ENCODE measurements at regions not wholly inside any gene's neighbourhood (a gene's known extent, or its start where the extent isn't known, plus 50 kb on each side); places are given as distances from the start of the nearest gene placed in this dataset.

- H3K9me3 ChIP-seq (ENCODE audit: control insufficient read depth, low read length): no peaks in the 10 kb centered on the region
- no peak for DNase-seq
- H3K4me1 ChIP-seq (ENCODE audit: control insufficient read depth, insufficient read depth, low read length, poor library complexity, severe bottlenecking): no peaks in the 10 kb centered on the region
- H3K27ac ChIP-seq (ENCODE audit: insufficient read depth, low read length, poor library complexity, severe bottlenecking): no peak overlapping the region
- H3K36me3 ChIP-seq (ENCODE audit: control insufficient read depth, insufficient read depth, low read length): no peaks in the 10 kb centered on the region
- H3K27me3 ChIP-seq (replicated peaks; ENCODE audit: control insufficient read depth, insufficient read depth, low read length, poor library complexity, severe bottlenecking): no peaks in the 10 kb centered on the region
- no peak overlapping the region for H3K4me3 ChIP-seq (ENCODE audit: insufficient read depth, low read depth, low read length, poor library complexity, severe bottlenecking)
These were observed 615.7 kb downstream of the TBL1XR1 start for GRCh38 chr3:176581589-176581988.

DNA sequence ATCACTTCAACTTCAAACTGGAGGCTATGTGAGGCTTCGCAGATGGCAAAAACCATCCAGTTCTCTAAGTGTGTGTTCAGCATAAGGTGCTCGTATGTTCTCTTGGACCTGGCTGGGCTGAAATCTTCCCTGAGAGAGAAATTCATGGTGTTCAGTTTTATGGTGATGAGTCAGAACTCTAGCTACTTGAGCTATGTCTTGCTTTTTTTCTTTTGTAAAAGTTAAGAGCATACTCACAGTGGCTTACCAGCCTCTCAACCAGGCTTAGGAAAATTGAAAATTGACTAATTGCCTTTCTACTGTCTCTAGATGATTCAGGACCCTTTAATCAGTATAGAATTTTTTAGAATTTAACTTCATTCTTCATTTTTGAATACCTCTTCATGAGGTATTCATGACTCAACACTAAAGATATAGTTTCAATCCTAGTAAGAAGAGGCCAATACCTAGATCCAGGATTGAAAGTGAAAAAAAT is 617.5 kb downstream of the TBL1XR1 start:
- no peak for DNase-seq
- Histone ChIP-seq H3K4me1 (ENCODE audit: control insufficient read depth, insufficient read depth, low read length, poor library complexity, severe bottlenecking) (no peaks in the 10 kb centered on the region), H3K9me3 (ENCODE audit: control insufficient read depth, low read length) (no peaks in the 10 kb centered on the region), H3K27ac (ENCODE audit: insufficient read depth, low read length, poor library complexity, severe bottlenecking) (no peak overlapping the region), H3K36me3 (ENCODE audit: control insufficient read depth, insufficient read depth, low read length) (no peaks in the 10 kb centered on the region), H3K4me3 (ENCODE audit: insufficient read depth, low read depth, low read length, poor library complexity, severe bottlenecking) (no peak overlapping the region), H3K27me3 (replicated peaks; ENCODE audit: control insufficient read depth, insufficient read depth, low read length, poor library complexity, severe bottlenecking) (no peaks in the 10 kb centered on the region)

DNA sequence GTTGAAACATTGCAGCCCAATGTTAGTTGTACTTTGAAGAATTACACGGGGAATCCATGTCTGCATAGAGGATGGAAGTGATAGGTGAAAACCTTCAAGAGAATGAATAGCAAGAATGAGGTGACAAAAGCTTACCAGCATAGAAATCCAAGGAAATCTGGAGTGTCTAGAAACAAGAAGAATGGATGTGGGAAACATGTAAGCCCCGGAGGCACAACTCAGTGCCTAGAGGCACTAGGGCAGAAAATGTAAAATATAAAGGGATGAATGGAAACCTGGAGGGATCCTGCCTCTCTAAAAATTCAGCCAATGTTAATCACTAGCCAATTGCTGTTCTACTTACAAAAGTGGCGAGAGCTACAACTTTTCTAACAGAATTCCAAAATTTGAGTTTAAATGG is 619.0 kb downstream of the TBL1XR1 start:
- Histone ChIP-seq H3K27ac (ENCODE audit: insufficient read depth, low read length, poor library complexity, severe bottlenecking) (no peak overlapping the region), H3K4me3 (ENCODE audit: insufficient read depth, low read depth, low read length, poor library complexity, severe bottlenecking) (no peak overlapping the region), H3K9me3 (ENCODE audit: control insufficient read depth, low read length) (no peaks in the 10 kb centered on the region), H3K4me1 (ENCODE audit: control insufficient read depth, insufficient read depth, low read length, poor library complexity, severe bottlenecking) (no peaks in the 10 kb centered on the region), H3K27me3 (replicated peaks; ENCODE audit: control insufficient read depth, insufficient read depth, low read length, poor library complexity, severe bottlenecking) (no peaks in the 10 kb centered on the region), H3K36me3 (ENCODE audit: control insufficient read depth, insufficient read depth, low read length) (no peaks in the 10 kb centered on the region)
- DNase-seq: no peak

- Histone ChIP-seq H3K36me3 (ENCODE audit: control insufficient read depth, insufficient read depth, low read length) (no peaks in the 10 kb centered on the region), H3K9me3 (ENCODE audit: control insufficient read depth, low read length) (no peaks in the 10 kb centered on the region), H3K4me1 (ENCODE audit: control insufficient read depth, insufficient read depth, low read length, poor library complexity, severe bottlenecking) (no peaks in the 10 kb centered on the region), H3K27me3 (replicated peaks; ENCODE audit: control insufficient read depth, insufficient read depth, low read length, poor library complexity, severe bottlenecking) (no peaks in the 10 kb centered on the region), H3K4me3 (ENCODE audit: insufficient read depth, low read depth, low read length, poor library complexity, severe bottlenecking) (no peak overlapping the region), H3K27ac (ENCODE audit: insufficient read depth, low read length, poor library complexity, severe bottlenecking) (no peak overlapping the region)
- no peak for DNase-seq
These were observed 619.8 kb downstream of the TBL1XR1 start for GRCh38 chr3:176577447-176577846.

DNA sequence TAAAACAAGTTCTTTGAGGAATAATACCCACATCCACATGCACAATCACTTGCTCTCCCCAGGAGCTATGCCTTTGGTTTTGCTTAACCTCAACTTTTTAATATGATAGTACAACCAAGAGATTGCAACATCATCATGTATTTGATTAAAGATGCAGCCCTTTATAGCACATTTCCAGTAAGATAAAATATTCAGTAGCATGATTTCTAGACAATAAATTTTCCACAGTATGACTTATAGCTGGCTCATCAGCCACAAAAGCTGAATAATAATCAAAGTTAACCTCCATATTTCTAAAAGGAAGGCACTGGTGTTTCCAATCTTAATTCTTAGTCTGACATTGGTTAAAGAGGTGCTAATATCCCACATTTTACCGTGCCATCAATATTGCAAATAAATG is 622.5 kb downstream of the TBL1XR1 start:
- Histone ChIP-seq H3K9me3 (ENCODE audit: control insufficient read depth, low read length) (no peaks in the 10 kb centered on the region), H3K4me1 (ENCODE audit: control insufficient read depth, insufficient read depth, low read length, poor library complexity, severe bottlenecking) (no peaks in the 10 kb centered on the region)
- DNase-seq: no peak

DNA sequence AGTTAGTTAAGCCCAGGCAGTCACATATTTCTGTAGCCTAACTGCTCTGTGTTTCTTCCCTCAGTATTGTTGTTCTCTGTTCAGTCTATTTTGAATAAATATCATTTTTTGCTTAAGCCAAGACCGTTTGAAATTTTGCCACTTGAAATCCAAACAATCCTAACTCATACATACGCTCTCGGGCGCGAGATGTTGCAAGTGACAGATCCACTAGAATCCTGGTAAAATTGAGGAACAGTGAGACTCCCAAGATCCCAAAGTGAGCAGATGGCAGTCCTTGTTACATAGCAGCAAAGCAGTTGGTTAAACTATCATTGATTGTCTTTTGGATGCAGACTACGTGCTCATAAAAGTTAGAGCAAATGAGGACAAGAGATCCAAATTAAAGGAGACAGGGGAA is 625.4 kb downstream of the TBL1XR1 start:
- Histone ChIP-seq H3K27me3 (replicated peaks; ENCODE audit: control insufficient read depth, insufficient read depth, low read length, poor library complexity, severe bottlenecking) (no peaks in the 10 kb centered on the region), H3K4me3 (ENCODE audit: insufficient read depth, low read depth, low read length, poor library complexity, severe bottlenecking) (no peak overlapping the region), H3K4me1 (ENCODE audit: control insufficient read depth, insufficient read depth, low read length, poor library complexity, severe bottlenecking) (no peaks in the 10 kb centered on the region), H3K27ac (ENCODE audit: insufficient read depth, low read length, poor library complexity, severe bottlenecking) (no peak overlapping the region), H3K36me3 (ENCODE audit: control insufficient read depth, insufficient read depth, low read length) (no peaks in the 10 kb centered on the region), H3K9me3 (ENCODE audit: control insufficient read depth, low read length) (no peaks in the 10 kb centered on the region)
- no peak for DNase-seq

More for the DNA sequence above, 622.5 kb downstream of the TBL1XR1 start:
- Histone ChIP-seq H3K4me3 (ENCODE audit: insufficient read depth, low read depth, low read length, poor library complexity, severe bottlenecking) (no peak overlapping the region), H3K36me3 (ENCODE audit: control insufficient read depth, insufficient read depth, low read length) (no peaks in the 10 kb centered on the region), H3K27me3 (replicated peaks; ENCODE audit: control insufficient read depth, insufficient read depth, low read length, poor library complexity, severe bottlenecking) (no peaks in the 10 kb centered on the region), H3K27ac (ENCODE audit: insufficient read depth, low read length, poor library complexity, severe bottlenecking) (no peak overlapping the region)

DNA sequence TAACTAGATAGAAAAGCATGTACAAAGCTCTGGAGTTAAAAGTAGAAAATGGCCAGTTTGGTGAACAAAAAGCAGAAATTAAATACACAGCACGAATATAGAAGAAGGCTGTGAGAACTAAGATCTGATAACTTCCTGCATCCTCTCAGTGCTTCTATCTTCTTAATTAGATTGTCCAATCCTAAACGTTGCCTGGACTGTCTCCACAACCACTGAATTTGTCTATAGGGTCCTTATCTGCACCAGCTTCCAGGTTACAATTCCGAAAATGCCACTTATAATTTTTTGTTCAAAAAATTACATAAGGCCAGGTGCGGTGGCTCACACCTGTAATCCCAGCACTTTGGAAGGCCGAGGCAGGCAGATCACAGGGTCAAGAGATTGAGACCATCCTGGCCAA is 626.3 kb downstream of the TBL1XR1 start:
- Histone ChIP-seq H3K4me1 (ENCODE audit: control insufficient read depth, insufficient read depth, low read length, poor library complexity, severe bottlenecking) (no peaks in the 10 kb centered on the region), H3K27ac (ENCODE audit: insufficient read depth, low read length, poor library complexity, severe bottlenecking) (no peak overlapping the region), H3K4me3 (ENCODE audit: insufficient read depth, low read depth, low read length, poor library complexity, severe bottlenecking) (no peak overlapping the region), H3K27me3 (replicated peaks; ENCODE audit: control insufficient read depth, insufficient read depth, low read length, poor library complexity, severe bottlenecking) (no peaks in the 10 kb centered on the region), H3K9me3 (ENCODE audit: control insufficient read depth, low read length) (no peaks in the 10 kb centered on the region), H3K36me3 (ENCODE audit: control insufficient read depth, insufficient read depth, low read length) (no peaks in the 10 kb centered on the region)
- no peak for DNase-seq

GRCh38 chr3:176568189-176568588 is 629.1 kb downstream of the TBL1XR1 start:
- Histone ChIP-seq H3K9me3 (ENCODE audit: control insufficient read depth, low read length) (no peaks in the 10 kb centered on the region), H3K27me3 (replicated peaks; ENCODE audit: control insufficient read depth, insufficient read depth, low read length, poor library complexity, severe bottlenecking) (no peaks in the 10 kb centered on the region), H3K4me3 (ENCODE audit: insufficient read depth, low read depth, low read length, poor library complexity, severe bottlenecking) (no peak overlapping the region), H3K4me1 (ENCODE audit: control insufficient read depth, insufficient read depth, low read length, poor library complexity, severe bottlenecking) (no peaks in the 10 kb centered on the region), H3K27ac (ENCODE audit: insufficient read depth, low read length, poor library complexity, severe bottlenecking) (no peak overlapping the region), H3K36me3 (ENCODE audit: control insufficient read depth, insufficient read depth, low read length) (no peaks in the 10 kb centered on the region)
- no peak for DNase-seq

DNA sequence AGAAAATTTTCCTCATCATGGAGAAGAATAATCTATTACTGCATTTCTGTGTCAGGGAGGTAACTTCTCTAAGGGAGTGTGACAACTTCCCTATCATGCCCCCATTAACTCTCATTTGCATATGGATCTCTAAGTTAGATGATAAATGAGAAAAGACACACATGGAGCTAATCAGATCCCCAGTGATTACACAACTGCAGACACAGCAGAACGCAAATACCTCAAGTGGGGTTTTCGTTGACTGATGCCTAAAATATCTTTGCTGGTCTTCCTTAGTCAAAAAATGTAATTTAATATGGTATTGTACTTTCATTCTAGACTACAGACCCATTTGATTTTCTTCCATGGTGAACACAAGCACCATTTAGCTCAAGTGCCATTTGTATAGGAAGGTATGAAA is 630.5 kb downstream of the TBL1XR1 start:
- Histone ChIP-seq H3K27me3 (replicated peaks; ENCODE audit: control insufficient read depth, insufficient read depth, low read length, poor library complexity, severe bottlenecking) (no peaks in the 10 kb centered on the region), H3K9me3 (ENCODE audit: control insufficient read depth, low read length) (no peaks in the 10 kb centered on the region), H3K4me3 (ENCODE audit: insufficient read depth, low read depth, low read length, poor library complexity, severe bottlenecking) (no peak overlapping the region), H3K4me1 (ENCODE audit: control insufficient read depth, insufficient read depth, low read length, poor library complexity, severe bottlenecking) (no peaks in the 10 kb centered on the region), H3K27ac (ENCODE audit: insufficient read depth, low read length, poor library complexity, severe bottlenecking) (no peak overlapping the region), H3K36me3 (ENCODE audit: control insufficient read depth, insufficient read depth, low read length) (no peaks in the 10 kb centered on the region)
- DNase-seq: no peak

GRCh38 chr3:176562331-176562730 is 635.0 kb downstream of the TBL1XR1 start:
- no peaks in the 10 kb centered on the region for H3K4me1 ChIP-seq (ENCODE audit: control insufficient read depth, insufficient read depth, low read length, poor library complexity, severe bottlenecking)
- H3K36me3 ChIP-seq (ENCODE audit: control insufficient read depth, insufficient read depth, low read length): no peaks in the 10 kb centered on the region
- H3K27ac ChIP-seq (ENCODE audit: insufficient read depth, low read length, poor library complexity, severe bottlenecking): no peak overlapping the region
- no peaks in the 10 kb centered on the region for H3K27me3 ChIP-seq (replicated peaks; ENCODE audit: control insufficient read depth, insufficient read depth, low read length, poor library complexity, severe bottlenecking)
- DNase-seq: no peak
- no peaks in the 10 kb centered on the region for H3K9me3 ChIP-seq (ENCODE audit: control insufficient read depth, low read length)
- no peak overlapping the region for H3K4me3 ChIP-seq (ENCODE audit: insufficient read depth, low read depth, low read length, poor library complexity, severe bottlenecking)

- no peaks in the 10 kb centered on the region for H3K4me1 ChIP-seq (ENCODE audit: control insufficient read depth, insufficient read depth, low read length, poor library complexity, severe bottlenecking)
- H3K27ac ChIP-seq (ENCODE audit: insufficient read depth, low read length, poor library complexity, severe bottlenecking): no peak overlapping the region
- no peak overlapping the region for H3K4me3 ChIP-seq (ENCODE audit: insufficient read depth, low read depth, low read length, poor library complexity, severe bottlenecking)
- no peaks in the 10 kb centered on the region for H3K9me3 ChIP-seq (ENCODE audit: control insufficient read depth, low read length)
- no peaks in the 10 kb centered on the region for H3K27me3 ChIP-seq (replicated peaks; ENCODE audit: control insufficient read depth, insufficient read depth, low read length, poor library complexity, severe bottlenecking)
- H3K36me3 ChIP-seq (ENCODE audit: control insufficient read depth, insufficient read depth, low read length): no peaks in the 10 kb centered on the region
- DNase-seq: no peak
These were observed 635.5 kb downstream of the TBL1XR1 start for GRCh38 chr3:176561826-176562225.
